ENCODE measurements at regions not wholly inside any gene's neighbourhood (a gene's known extent, or its start where the extent isn't known, plus 50 kb on each side); places are given as distances from the start of the nearest gene placed in this dataset.

GRCh38 chr6:15871276-15871675, 208.4 kb upstream of the DTNBP1 start:
- DNase-seq = no peak

GRCh38 chr6:15870333-15871043, 207.7 kb upstream of the DTNBP1 start:
- no peak for DNase-seq

- no peak for DNase-seq
These were observed 201.9 kb upstream of the DTNBP1 start for GRCh38 chr6:15864708-15865062.

DNA sequence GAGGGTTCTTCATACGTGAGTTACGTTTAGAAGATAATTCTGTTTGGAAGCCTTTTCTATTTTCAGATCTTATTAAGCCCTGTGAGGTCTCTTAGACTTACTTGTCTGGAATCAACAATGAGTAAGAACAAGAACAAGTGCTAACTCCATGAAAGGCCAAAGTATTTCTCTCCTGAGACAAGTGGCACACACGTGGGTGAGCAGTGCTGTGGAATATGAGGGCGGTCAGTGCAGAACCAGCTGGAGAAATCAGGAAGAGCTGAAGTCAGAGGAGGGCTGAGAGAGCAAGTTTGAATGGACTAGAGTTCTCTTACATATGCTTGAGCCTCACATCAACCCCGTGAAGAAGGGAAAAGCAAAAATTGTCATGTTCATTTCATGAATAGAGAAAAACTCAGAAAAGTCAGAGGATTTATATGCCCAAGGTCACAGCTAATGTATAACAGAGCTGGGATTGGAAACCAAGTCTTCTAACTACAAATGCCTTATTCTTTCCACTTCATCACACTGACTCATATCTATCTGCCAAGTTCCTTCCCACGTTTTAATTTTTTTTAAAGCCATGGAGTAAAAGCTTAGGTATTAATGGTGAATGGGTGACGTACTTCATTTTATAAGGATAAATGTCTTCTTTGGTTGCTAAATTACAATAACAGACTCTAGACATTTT, 201.3 kb upstream of the DTNBP1 start:
- DNase-seq = no peak

DNA sequence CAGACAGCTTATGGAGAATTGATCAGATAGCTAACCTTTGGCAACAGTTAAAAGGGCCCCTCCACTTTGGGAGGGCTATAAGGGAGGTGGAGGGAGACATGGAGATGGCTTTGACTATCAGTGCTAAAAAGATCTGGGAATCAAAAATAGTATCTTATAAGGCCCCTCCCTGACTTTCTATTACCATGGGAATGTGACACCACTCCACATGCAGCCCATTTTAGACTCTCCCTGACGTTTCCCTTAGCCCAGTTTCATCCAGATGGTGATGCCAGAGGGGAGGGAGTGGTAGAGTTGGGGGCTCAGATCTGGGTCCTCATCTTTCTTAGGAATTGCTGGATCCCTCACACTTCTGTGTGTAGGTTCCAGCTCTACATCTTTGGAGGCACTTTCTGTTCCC, 200.0 kb upstream of the DTNBP1 start:
- no peak for DNase-seq

- DNase-seq = no peak
These were observed 198.7 kb upstream of the DTNBP1 start for GRCh38 chr6:15861486-15861885.

DNA sequence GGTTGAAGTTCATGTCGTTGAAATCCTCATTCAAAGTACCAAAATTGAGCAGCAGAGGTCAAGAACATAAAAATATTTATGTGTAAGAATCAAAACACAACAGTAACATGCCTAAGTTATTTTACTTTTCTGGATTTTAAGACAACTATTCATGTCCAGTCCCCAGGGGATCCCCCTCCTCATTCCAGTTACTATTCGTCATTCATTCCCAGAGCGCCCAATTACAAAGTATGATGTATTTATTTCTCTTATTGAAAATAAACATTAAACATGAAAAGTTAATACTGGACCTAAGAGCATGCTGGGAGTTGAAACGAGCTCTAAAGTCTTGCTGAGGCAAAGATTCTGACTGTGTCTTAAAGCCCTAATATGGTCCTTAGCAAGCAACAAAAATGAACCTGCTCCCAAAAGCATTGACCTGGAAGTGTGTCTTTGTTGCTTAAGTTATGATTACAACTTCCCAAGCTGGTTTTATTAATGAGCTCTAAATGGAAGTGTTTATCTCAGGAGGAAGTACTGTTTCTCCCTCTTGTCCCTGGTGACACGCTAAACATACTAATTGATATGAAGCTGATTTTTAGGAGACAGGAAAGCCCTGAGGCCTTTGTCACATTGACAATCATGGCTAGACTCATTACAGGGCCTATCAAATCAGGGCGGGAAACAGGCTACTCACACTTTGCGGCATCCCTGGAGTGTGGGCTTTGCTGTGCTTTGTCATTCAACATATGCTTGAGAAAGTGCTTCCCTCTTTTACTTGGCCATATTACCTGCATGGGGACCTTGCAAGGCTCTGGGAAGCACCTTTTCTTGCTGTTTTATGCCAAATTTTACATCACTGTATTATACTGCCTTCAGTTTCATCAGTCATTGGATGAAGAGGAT, 192.2 kb upstream of the DTNBP1 start:
- no peak for DNase-seq

GRCh38 chr6:15854378-15854777, 191.6 kb upstream of the DTNBP1 start:
- DNase-seq = no peak

DNA sequence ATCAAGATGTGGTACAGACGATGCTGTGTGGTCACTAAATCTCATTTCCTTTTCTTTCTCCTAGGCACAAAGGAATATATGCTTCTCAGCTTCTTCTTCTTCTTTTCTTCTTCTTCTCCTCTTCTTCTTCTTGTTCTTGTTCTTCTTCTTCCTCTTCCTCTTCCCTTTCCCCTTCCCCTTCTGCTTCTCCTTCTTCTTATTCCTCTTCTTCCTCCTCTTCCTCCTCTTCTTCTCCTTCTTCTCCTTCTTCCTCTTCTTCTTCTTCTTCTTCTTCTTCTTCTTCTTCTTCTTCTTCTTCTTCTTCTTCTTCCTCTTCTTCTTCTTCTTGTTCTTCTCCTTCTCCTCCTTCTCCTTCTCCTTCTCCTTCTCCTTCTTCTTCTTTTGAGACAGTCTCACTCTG, 190.4 kb upstream of the DTNBP1 start:
- no peak for DNase-seq

DNA sequence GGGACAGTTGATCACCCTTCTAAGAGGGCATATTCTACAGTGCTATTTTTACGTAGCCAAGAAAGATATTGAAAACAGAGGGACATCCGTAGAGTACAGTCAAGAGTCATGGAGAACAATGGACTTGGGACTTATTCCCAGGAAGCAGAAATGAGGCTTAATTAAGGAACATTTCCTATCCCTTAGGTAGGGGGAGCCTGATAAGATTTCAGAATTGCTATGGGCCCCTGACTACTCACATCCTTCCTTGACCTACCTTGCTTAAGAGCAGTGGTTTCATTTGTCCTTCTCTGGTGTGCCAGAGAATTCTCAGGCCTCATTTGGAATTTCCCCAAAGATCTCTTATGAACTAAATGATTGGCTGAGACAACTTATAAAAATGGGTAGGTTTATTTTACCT, 189.5 kb upstream of the DTNBP1 start:
- DNase-seq = no peak

DNA sequence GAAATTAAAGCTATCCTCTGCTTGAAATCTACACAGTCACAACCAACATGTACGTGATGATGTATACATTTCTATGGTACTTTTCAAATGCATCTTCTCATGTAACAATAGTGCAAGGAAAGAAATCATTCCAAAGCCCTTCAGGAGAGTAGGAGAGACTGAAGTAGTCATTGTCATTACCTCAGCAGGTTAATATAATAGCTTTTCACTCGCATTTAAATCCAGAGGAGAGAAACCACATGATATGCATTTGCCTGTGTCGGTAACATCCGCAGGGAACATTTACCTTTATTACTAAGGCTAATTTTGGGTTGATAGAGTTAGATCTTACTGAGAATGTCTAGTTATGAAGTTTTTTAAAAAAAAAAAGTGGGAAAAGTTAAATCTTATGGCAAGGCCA, 186.6 kb upstream of the DTNBP1 start:
- no peak for DNase-seq

GRCh38 chr6:15845492-15845891, 182.7 kb upstream of the DTNBP1 start:
- DNase-seq = no peak

- DNase-seq = no peak
These were observed 180.9 kb upstream of the DTNBP1 start for GRCh38 chr6:15843764-15844163.

GRCh38 chr6:15843226-15843625, 180.4 kb upstream of the DTNBP1 start:
- DNase-seq = no peak

DNA sequence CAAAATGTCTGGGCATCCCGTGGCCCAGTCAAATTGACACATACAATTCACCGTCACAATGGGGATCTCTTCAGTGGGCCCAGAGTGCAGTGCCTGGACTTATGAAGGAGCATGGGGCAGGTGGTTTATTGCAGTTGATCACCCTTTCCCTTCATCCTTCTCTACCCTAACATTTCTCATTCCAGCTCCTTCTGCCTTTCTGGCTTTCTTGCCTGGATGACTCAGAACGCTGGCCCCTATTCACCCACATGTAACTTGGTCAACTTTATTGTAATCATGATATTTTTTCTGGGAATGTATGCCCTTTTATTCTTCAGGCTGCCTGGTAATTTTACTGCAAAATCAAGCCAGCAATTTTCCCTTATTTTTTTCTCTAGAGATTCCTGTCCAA, 179.9 kb upstream of the DTNBP1 start:
- DNase-seq = no peak

DNA sequence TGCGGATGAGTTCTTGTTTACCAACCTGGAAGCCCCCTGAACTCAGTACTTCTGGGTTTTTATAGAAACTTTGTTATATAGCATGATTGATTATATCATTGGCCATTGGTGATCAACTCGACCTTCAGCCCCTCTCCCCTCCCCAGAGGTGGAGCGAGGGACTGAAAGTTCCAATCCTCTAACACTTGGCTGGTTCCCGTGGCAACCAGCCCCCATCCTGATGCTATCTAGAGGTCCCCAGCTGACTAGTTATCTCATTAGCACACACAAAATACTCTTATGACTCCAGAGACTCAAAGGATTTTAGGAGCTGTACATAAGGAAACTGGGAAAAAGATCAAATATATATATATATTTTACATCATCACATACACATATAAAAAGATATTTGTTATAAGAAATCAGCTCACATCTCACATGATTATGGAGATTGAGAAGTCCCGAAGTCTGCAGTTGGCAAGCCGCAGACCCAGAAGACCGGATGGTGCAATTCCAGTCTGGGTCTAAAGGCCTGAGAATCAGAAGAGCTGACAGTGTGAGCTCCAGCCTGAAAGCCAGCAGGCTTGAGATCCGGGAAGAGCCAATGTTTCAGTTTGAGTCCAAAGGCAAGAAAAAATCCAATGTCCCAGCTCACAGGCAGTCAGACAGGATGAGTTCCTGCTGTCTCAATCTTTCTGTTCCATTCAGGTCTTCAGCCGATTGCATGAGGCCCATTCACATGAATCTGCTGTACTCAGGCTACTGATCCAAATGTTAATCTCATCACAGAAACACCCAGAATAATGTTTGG, 179.3 kb upstream of the DTNBP1 start:
- no peak for DNase-seq

- DNase-seq = no peak
These were observed 177.2 kb upstream of the DTNBP1 start for GRCh38 chr6:15839969-15840541.

GRCh38 chr6:15837205-15837604, 174.4 kb upstream of the DTNBP1 start:
- no peak for DNase-seq

- no peak for DNase-seq
These were observed 170.0 kb upstream of the DTNBP1 start for GRCh38 chr6:15832841-15833240.

- DNase-seq = no peak
These were observed 166.3 kb upstream of the DTNBP1 start for GRCh38 chr6:15829156-15829555.

GRCh38 chr6:15827496-15828255, 164.8 kb upstream of the DTNBP1 start:
- no peak for DNase-seq

- no peak for DNase-seq
These were observed 164.0 kb upstream of the DTNBP1 start for GRCh38 chr6:15826814-15827318.

Measured in NCI-H1436 (cell line).